Stimulated activated naive B cell treated with anti-CD40 and anti-IgM and Interleukin-4, amounts not matched to agents 10 μg/mL and 1 μg/mL and 100 μg/mL, for 72 hours (primary cell): ENCODE measurements at regions not wholly inside any gene's neighbourhood (a gene's known extent, or its start where the extent isn't known, plus 50 kb on each side); places are given as distances from the start of the nearest gene placed in this dataset.
"Not testable (repeated sequence)": the region's sequence is repeated elsewhere in the genome, so short reads cannot be mapped to it uniquely, and the experiment has no call there.

Experiments used
- ATAC-seq, 2 donors: fragments of 150-1000 bp; cut with Tn5 transposase; replicated peaks; 2 replicates each; pipeline ENCODE4 v1.10.0; 2021; ENCODE audit warnings: moderate library complexity in 1 of 2
- DNase-seq: peaks from one replicate; pipeline ENCODE4 v3.0.0; 2021
- H3K27ac Mint-ChIP-seq: one replicate; pipeline ENCODE4 v1.8.0; 2022; ENCODE audit warnings: mild to moderate bottlenecking, mixed read lengths
- H3K27me3 Mint-ChIP-seq, 2 donors: one replicate each; pipeline ENCODE4 v1.8.0; 2022; ENCODE audit warnings: mixed read lengths in 2 of 2
- H3K36me3 Mint-ChIP-seq, 2 donors: one replicate each; pipeline ENCODE4 v1.8.0; 2022; ENCODE audit warnings: mixed read lengths in 2 of 2, mild to moderate bottlenecking in 1 of 2
- H3K4me1 Mint-ChIP-seq, 2 donors: one replicate each; pipeline ENCODE4 v1.8.0; 2022; ENCODE audit warnings: mixed read lengths in 2 of 2, mild to moderate bottlenecking in 1 of 2
- H3K4me3 Mint-ChIP-seq, 2 donors: one replicate each; pipeline ENCODE4 v1.8.0; 2022; ENCODE audit warnings: mild to moderate bottlenecking in 2 of 2, mixed read lengths in 2 of 2, moderate library complexity in 1 of 2
- H3K9me3 Mint-ChIP-seq, 2 donors: one replicate each; pipeline ENCODE4 v1.8.0; 2022; ENCODE audit warnings: mixed read lengths in 2 of 2, mild to moderate bottlenecking in 1 of 2

GRCh38 chr14:27234331-27234730 is 636.5 kb upstream of the NOVA1 start:
- H3K4me3 Mint-ChIP-seq: no peak overlapping the region
- no peak overlapping the region for H3K27ac Mint-ChIP-seq
- H3K36me3 Mint-ChIP-seq: no peaks in the 10 kb centered on the region
- H3K9me3 Mint-ChIP-seq: peaks cover 1 to 8% of the 10 kb centered on the region in 2 donors
- DNase-seq: no peak
- H3K27me3 Mint-ChIP-seq: no peaks in the 10 kb centered on the region
- ATAC-seq: no peak
- H3K4me1 Mint-ChIP-seq: no peaks in the 10 kb centered on the region

- H3K4me1 Mint-ChIP-seq: no peaks in the 10 kb centered on the region
- H3K9me3 Mint-ChIP-seq: peaks cover 1 to 4% of the 10 kb centered on the region in 2 donors
- DNase-seq: no peak
Observed at GRCh38 chr14:27236601-27237000, 638.8 kb upstream of the NOVA1 start.

GRCh38 chr14:27242874-27243273 is 645.0 kb upstream of the NOVA1 start:
- Mint-ChIP-seq H3K4me3 (no peak overlapping the region), H3K27me3 (no peaks in the 10 kb centered on the region), H3K36me3 (no peaks in the 10 kb centered on the region), H3K27ac (no peak overlapping the region), H3K4me1 (no peaks in the 10 kb centered on the region), H3K9me3 (peaks cover 4 to 5% of the 10 kb centered on the region in 2 donors)
- DNase-seq (no peak), ATAC-seq (no peak)

More at GRCh38 chr14:27236601-27237000, 638.8 kb upstream of the NOVA1 start:
- H3K27ac Mint-ChIP-seq: no peak overlapping the region
- H3K27me3 Mint-ChIP-seq: no peaks in the 10 kb centered on the region
- no peaks in the 10 kb centered on the region for H3K36me3 Mint-ChIP-seq
- no peak for ATAC-seq
- H3K4me3 Mint-ChIP-seq: no peak overlapping the region

GRCh38 chr14:27243365-27243764 is 645.5 kb upstream of the NOVA1 start:
- H3K4me1 Mint-ChIP-seq: no peaks in the 10 kb centered on the region
- peaks cover 6 to 8% of the 10 kb centered on the region in 2 donors for H3K9me3 Mint-ChIP-seq
- no peaks in the 10 kb centered on the region for H3K27me3 Mint-ChIP-seq
- H3K36me3 Mint-ChIP-seq: no peaks in the 10 kb centered on the region
- no peak for ATAC-seq
- DNase-seq: no peak
- no peak overlapping the region for H3K4me3 Mint-ChIP-seq
- no peak overlapping the region for H3K27ac Mint-ChIP-seq

- Mint-ChIP-seq H3K36me3 (no peaks in the 10 kb centered on the region), H3K4me1 (no peaks in the 10 kb centered on the region), H3K27ac (no peak overlapping the region), H3K27me3 (no peaks in the 10 kb centered on the region), H3K9me3 (peaks cover 7 to 9% of the 10 kb centered on the region in 2 donors), H3K4me3 (no peak overlapping the region)
- DNase-seq: no peak
- ATAC-seq: no peak
Observed at GRCh38 chr14:27245947-27246346, 648.1 kb upstream of the NOVA1 start.

- H3K27me3 Mint-ChIP-seq: no peaks in the 10 kb centered on the region
- H3K4me1 Mint-ChIP-seq: no peaks in the 10 kb centered on the region
- H3K9me3 Mint-ChIP-seq: peaks cover 0 to 1% of the 10 kb centered on the region in 2 donors
- no peak overlapping the region for H3K4me3 Mint-ChIP-seq
- DNase-seq: no peak
- no peak for ATAC-seq
- H3K27ac Mint-ChIP-seq: no peak overlapping the region
- H3K36me3 Mint-ChIP-seq: no peaks in the 10 kb centered on the region
Observed at GRCh38 chr14:27253966-27254365, 656.1 kb upstream of the NOVA1 start.

- no peak overlapping the region for H3K27ac Mint-ChIP-seq
- no peaks in the 10 kb centered on the region for H3K4me1 Mint-ChIP-seq
- ATAC-seq (no peak), DNase-seq (no peak)
- no peaks in the 10 kb centered on the region for H3K9me3 Mint-ChIP-seq
- no peak overlapping the region for H3K4me3 Mint-ChIP-seq
- H3K36me3 Mint-ChIP-seq: no peaks in the 10 kb centered on the region
- no peaks in the 10 kb centered on the region for H3K27me3 Mint-ChIP-seq
Observed at GRCh38 chr14:27256805-27257204, 659.0 kb upstream of the NOVA1 start.

- no peaks in the 10 kb centered on the region for H3K27me3 Mint-ChIP-seq
- no peak overlapping the region for H3K27ac Mint-ChIP-seq
- peaks cover 0 to 5% of the 10 kb centered on the region in 2 donors for H3K9me3 Mint-ChIP-seq
- H3K36me3 Mint-ChIP-seq: no peaks in the 10 kb centered on the region
- H3K4me3 Mint-ChIP-seq: no peak overlapping the region
- no peak for DNase-seq
- H3K4me1 Mint-ChIP-seq: no peaks in the 10 kb centered on the region
- ATAC-seq: no peak
Observed at GRCh38 chr14:27267876-27268275, 670.0 kb upstream of the NOVA1 start.

GRCh38 chr14:27270716-27271115 is 672.9 kb upstream of the NOVA1 start:
- Mint-ChIP-seq H3K9me3 (peaks cover 0 to 4% of the 10 kb centered on the region in 2 donors), H3K27ac (no peak overlapping the region), H3K4me1 (no peaks in the 10 kb centered on the region), H3K27me3 (no peaks in the 10 kb centered on the region), H3K36me3 (no peaks in the 10 kb centered on the region), H3K4me3 (no peak overlapping the region)
- DNase-seq: no peak
- ATAC-seq: no peak

- ATAC-seq (no peak), DNase-seq (no peak)
- no peak overlapping the region for H3K27ac Mint-ChIP-seq
- H3K4me1 Mint-ChIP-seq: no peaks in the 10 kb centered on the region
- H3K4me3 Mint-ChIP-seq: no peak overlapping the region
- H3K27me3 Mint-ChIP-seq: no peaks in the 10 kb centered on the region
- H3K36me3 Mint-ChIP-seq: no peaks in the 10 kb centered on the region
- H3K9me3 Mint-ChIP-seq: peaks cover 0 to 8% of the 10 kb centered on the region in 2 donors
Observed at GRCh38 chr14:27278341-27278740, 680.5 kb upstream of the NOVA1 start.

GRCh38 chr14:27305441-27305945 is 707.7 kb upstream of the NOVA1 start:
- Mint-ChIP-seq H3K9me3 (peaks cover 4 to 10% of the 10 kb centered on the region in 2 donors), H3K36me3 (no peaks in the 10 kb centered on the region), H3K27me3 (no peaks in the 10 kb centered on the region), H3K4me1 (no peaks in the 10 kb centered on the region), H3K4me3 (no peak overlapping the region), H3K27ac (no peak overlapping the region)
- DNase-seq (no peak), ATAC-seq (no peak)

GRCh38 chr14:27312730-27313129 is 714.9 kb upstream of the NOVA1 start:
- H3K27ac Mint-ChIP-seq, H3K36me3 Mint-ChIP-seq, H3K4me3 Mint-ChIP-seq, H3K27me3 Mint-ChIP-seq, ATAC-seq, H3K4me1 Mint-ChIP-seq, DNase-seq, H3K9me3 Mint-ChIP-seq: not testable (repeated sequence)

GRCh38 chr14:27314231-27314630 is 716.4 kb upstream of the NOVA1 start:
- no peaks in the 10 kb centered on the region for H3K4me1 Mint-ChIP-seq
- ATAC-seq (no peak), DNase-seq (no peak)
- no peaks in the 10 kb centered on the region for H3K27me3 Mint-ChIP-seq
- peaks cover 0 to 2% of the 10 kb centered on the region in 2 donors for H3K9me3 Mint-ChIP-seq
- H3K4me3 Mint-ChIP-seq: no peak overlapping the region
- H3K27ac Mint-ChIP-seq: no peak overlapping the region
- no peaks in the 10 kb centered on the region for H3K36me3 Mint-ChIP-seq

GRCh38 chr14:27315477-27315876 is 717.6 kb upstream of the NOVA1 start:
- Mint-ChIP-seq H3K36me3 (no peaks in the 10 kb centered on the region), H3K4me3 (no peak overlapping the region), H3K27me3 (no peaks in the 10 kb centered on the region), H3K9me3 (peaks cover 0 to 2% of the 10 kb centered on the region in 2 donors), H3K4me1 (no peaks in the 10 kb centered on the region), H3K27ac (no peak overlapping the region)
- no peak for ATAC-seq
- no peak for DNase-seq

- Mint-ChIP-seq H3K27me3 (no peaks in the 10 kb centered on the region), H3K27ac (no peak overlapping the region), H3K4me1 (no peaks in the 10 kb centered on the region), H3K9me3 (peaks cover 0 to 1% of the 10 kb centered on the region in 2 donors), H3K4me3 (no peak overlapping the region), H3K36me3 (no peaks in the 10 kb centered on the region)
- no peak for DNase-seq
- ATAC-seq: no peak
Observed at GRCh38 chr14:27315947-27316346, 718.1 kb upstream of the NOVA1 start.
